ENCODE measurements at regions not wholly inside any gene's neighbourhood (a gene's known extent, or its start where the extent isn't known, plus 50 kb on each side); places are given as distances from the start of the nearest gene placed in this dataset.

DNA sequence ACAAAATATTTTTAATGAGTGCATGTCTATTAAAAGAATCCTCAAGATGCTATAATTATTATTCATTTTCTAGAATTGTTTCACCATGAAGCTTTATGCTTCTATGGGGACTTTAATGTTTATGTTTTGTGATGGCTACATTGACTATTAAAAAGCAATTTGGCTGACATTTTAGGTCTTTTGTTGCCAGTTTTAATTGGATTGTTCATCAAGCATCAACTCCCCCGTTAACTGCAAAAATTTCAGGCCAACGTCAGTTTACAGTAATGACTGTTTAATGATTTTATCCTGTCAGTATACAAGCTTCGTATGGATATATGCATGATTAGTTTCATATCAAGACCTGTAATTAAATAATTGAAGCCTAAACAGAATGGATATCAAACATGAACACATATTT, 422.8 kb downstream of the SH2D1A start:
- no peak for TF ChIP-seq POLR2A (IDR thresholded peaks at IDR 0.05)
- TF ChIP-seq, protein P1, sequence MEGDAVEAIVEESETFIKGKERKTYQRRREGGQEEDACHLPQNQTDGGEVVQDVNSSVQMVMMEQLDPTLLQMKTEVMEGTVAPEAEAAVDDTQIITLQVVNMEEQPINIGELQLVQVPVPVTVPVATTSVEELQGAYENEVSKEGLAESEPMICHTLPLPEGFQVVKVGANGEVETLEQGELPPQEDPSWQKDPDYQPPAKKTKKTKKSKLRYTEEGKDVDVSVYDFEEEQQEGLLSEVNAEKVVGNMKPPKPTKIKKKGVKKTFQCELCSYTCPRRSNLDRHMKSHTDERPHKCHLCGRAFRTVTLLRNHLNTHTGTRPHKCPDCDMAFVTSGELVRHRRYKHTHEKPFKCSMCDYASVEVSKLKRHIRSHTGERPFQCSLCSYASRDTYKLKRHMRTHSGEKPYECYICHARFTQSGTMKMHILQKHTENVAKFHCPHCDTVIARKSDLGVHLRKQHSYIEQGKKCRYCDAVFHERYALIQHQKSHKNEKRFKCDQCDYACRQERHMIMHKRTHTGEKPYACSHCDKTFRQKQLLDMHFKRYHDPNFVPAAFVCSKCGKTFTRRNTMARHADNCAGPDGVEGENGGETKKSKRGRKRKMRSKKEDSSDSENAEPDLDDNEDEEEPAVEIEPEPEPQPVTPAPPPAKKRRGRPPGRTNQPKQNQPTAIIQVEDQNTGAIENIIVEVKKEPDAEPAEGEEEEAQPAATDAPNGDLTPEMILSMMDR (IDR thresholded peaks at IDR 0.05), result no peak
- TF ChIP-seq EP300 (IDR thresholded peaks at IDR 0.05), result no peak
